Psoas muscle (tissue), 7 donors: ENCODE measurements at regions not wholly inside any gene's neighbourhood (a gene's known extent, or its start where the extent isn't known, plus 50 kb on each side); places are given as distances from the start of the nearest gene placed in this dataset.

ENCODE experiments used
- ATAC-seq, 4 donors: fragments of 200-7000 bp; cut with Tn5 transposase; one replicate each; pipeline ENCODE4 v1.9.1; 2020; ENCODE audit warnings: moderate library complexity in 3 of 4, mild to moderate bottlenecking in 2 of 4
- DNase-seq, 2 donors: peaks; one replicate each; pipeline ENCODE4 v3.0.0-alpha.2; 2020
- H3K27ac ChIP-seq: fragments of 200-600 bp; one replicate; pipeline ENCODE4 v1.8.0; 2022
- H3K27me3 ChIP-seq, 3 donors: fragments of 200-600 bp in 1 of 3; one replicate each; pipeline versions ENCODE4 v1.6.1 to v1.8.0; 2013 to 2022; ENCODE audit warnings: low read length in 2 of 3, mild to moderate bottlenecking in 2 of 3, moderate library complexity in 1 of 3; ENCODE audit not compliant: insufficient read depth in 3 of 3
- H3K36me3 ChIP-seq, 2 donors: fragments of 200-600 bp in 1 of 2; one replicate each; pipeline versions ENCODE4 v1.6.1 to v1.8.0; 2013 to 2022; ENCODE audit warnings: low read depth in 1 of 2, mild to moderate bottlenecking in 1 of 2, moderate library complexity in 1 of 2; ENCODE audit not compliant: insufficient read depth in 1 of 2
- H3K4me1 ChIP-seq: fragments of 200-600 bp; one replicate; pipeline ENCODE4 v1.8.0; 2022
- H3K4me3 ChIP-seq: fragments of 200-600 bp; one replicate; pipeline ENCODE4 v1.8.0; 2022; ENCODE audit warnings: mild to moderate bottlenecking
- H3K9me3 ChIP-seq: fragments of 200-600 bp; one replicate; pipeline ENCODE4 v1.8.0; 2022
- CTCF ChIP-seq: fragments of 200-600 bp; IDR thresholded peaks from one replicate; pipeline ENCODE4 v1.8.0; 2022; ENCODE audit warnings: antibody characterized with exemption
- WGBS, 3 donors: extraction: QIAGEN DNeasy Blood & Tissue Kit; methylation state at CpG; one replicate each; pipeline versions ENCODE4 v1.1.6 to v1.1.7; 2013; 5-methylcytosine and 5-hydroxymethylcytosine counted together
- intact Hi-C, 2 donors: fragments of 100-400 bp; cut with DNase I; formaldehyde crosslinking; loops; one replicate each; pipeline versions ENCODE4 v1.11.0 to v1.14.2; 2022
- donor health status: healthy with polysubstance abuse.
- donor health status: DM: no; HTN: no; CAD: no; lungs with moderate emphysema.
- donor health status: Bipolar disorder and iron deficiency.
- donor health status: healthy.
- donor health status: DM: yes; HTN: yes; CAD: no.
- donor health status: DM: no; HTN: no; CAD: no.
- donor health status: DM: yes; HTN: yes; CAD: no.

GRCh38 chr11:129308241-129308865, 67.3 kb upstream of the BARX2 start:
- Histone ChIP-seq H3K4me3 (no peak overlapping the region), H3K9me3 (no peaks in the 10 kb centered on the region), H3K27me3 (peaks cover 0 to 12% (median 3%) of the 10 kb centered on the region in 3 donors), H3K36me3 (no peaks in the 10 kb centered on the region), H3K4me1 (no peaks in the 10 kb centered on the region), H3K27ac (no peak overlapping the region)
- WGBS, 3 donors, result 35 to 41% (median 36%) methylated on average over 8 of the region's 8 CpGs
- intact Hi-C loops, result no loop called here
- no peak for DNase-seq
- ATAC-seq, result no peak
- no peak for TF ChIP-seq CTCF

- TF ChIP-seq CTCF, result no peak
- Histone ChIP-seq H3K36me3 (no peaks in the 10 kb centered on the region), H3K9me3 (no peaks in the 10 kb centered on the region), H3K4me1 (no peaks in the 10 kb centered on the region), H3K4me3 (no peak overlapping the region), H3K27me3 (peaks cover 0 to 12% (median 3%) of the 10 kb centered on the region in 3 donors), H3K27ac (no peak overlapping the region)
- intact Hi-C loops, result no loop called here
- DNase-seq (no peak), ATAC-seq (no peak)
- WGBS, 3 donors, result 87 to 95% (median 89%) methylated on average over 3 of the region's 3 CpGs
Measured at GRCh38 chr11:129307162-129307561, 68.5 kb upstream of the BARX2 start.

GRCh38 chr11:129302386-129303101, 73.1 kb upstream of the BARX2 start:
- Histone ChIP-seq H3K9me3 (no peaks in the 10 kb centered on the region), H3K36me3 (no peaks in the 10 kb centered on the region), H3K4me3 (no peak overlapping the region), H3K4me1 (no peaks in the 10 kb centered on the region), H3K27me3 (peaks cover 0 to 9% (median 3%) of the 10 kb centered on the region in 3 donors), H3K27ac (no peak overlapping the region)
- no peak for TF ChIP-seq CTCF
- ATAC-seq, result peak in 2 of 4 donors; percentile 48 to 59
- intact Hi-C loops, result no loop called here
- 44 to 54% (median 48%) methylated on average over 6 of the region's 6 CpGs for WGBS, 3 donors
- no peak for DNase-seq

- Histone ChIP-seq H3K9me3 (no peaks in the 10 kb centered on the region), H3K36me3 (no peaks in the 10 kb centered on the region), H3K27ac (no peak overlapping the region), H3K4me1 (no peaks in the 10 kb centered on the region), H3K4me3 (no peak overlapping the region), H3K27me3 (peaks cover 0 to 3% (median 0%) of the 10 kb centered on the region in 3 donors)
- ATAC-seq, result no peak
- intact Hi-C loops, result no loop called here
- no peak for TF ChIP-seq CTCF
- DNase-seq, result no peak
- 85 to 89% (median 87%) methylated on average over 3 of the region's 3 CpGs for WGBS, 3 donors
Measured at GRCh38 chr11:129300099-129300498, 75.5 kb upstream of the BARX2 start.
